ENCODE measurements at regions not wholly inside any gene's neighbourhood (a gene's known extent, or its start where the extent isn't known, plus 50 kb on each side); places are given as distances from the start of the nearest gene placed in this dataset.
"Not testable (repeated sequence)": the region's sequence is repeated elsewhere in the genome, so short reads cannot be mapped to it uniquely, and the experiment has no call there.

GRCh38 chr3:118181274-118181673, 853.4 kb downstream of the IGSF11 start:
- DNase-seq (ENCODE audit: low read depth in 1 of 2, low spot score in 1 of 2), result no peak

GRCh38 chr3:118186051-118186450, 848.6 kb downstream of the IGSF11 start:
- no peak for DNase-seq (ENCODE audit: low read depth in 1 of 2, low spot score in 1 of 2)

- DNase-seq (ENCODE audit: low read depth in 1 of 2, low spot score in 1 of 2), result no peak
Measured at GRCh38 chr3:118187221-118187620, 847.4 kb downstream of the IGSF11 start.

GRCh38 chr3:118196183-118196582, 838.5 kb downstream of the IGSF11 start:
- DNase-seq (ENCODE audit: low read depth in 1 of 2, low spot score in 1 of 2), result no peak

GRCh38 chr3:118199044-118199443, 835.6 kb downstream of the IGSF11 start:
- DNase-seq (ENCODE audit: low read depth in 1 of 2, low spot score in 1 of 2), result no peak

- no peak for DNase-seq (ENCODE audit: low read depth in 1 of 2, low spot score in 1 of 2)
Measured at GRCh38 chr3:118204052-118204656, 830.5 kb downstream of the IGSF11 start.

- no peak for DNase-seq (ENCODE audit: low read depth in 1 of 2, low spot score in 1 of 2)
Measured at GRCh38 chr3:118207271-118207670, 827.4 kb downstream of the IGSF11 start.

GRCh38 chr3:118208642-118209041, 826.0 kb downstream of the IGSF11 start:
- DNase-seq (ENCODE audit: low read depth in 1 of 2, low spot score in 1 of 2), result no peak

- no peak for DNase-seq (ENCODE audit: low read depth in 1 of 2, low spot score in 1 of 2)
Measured at GRCh38 chr3:118213892-118214291, 820.8 kb downstream of the IGSF11 start.

- no peak for DNase-seq (ENCODE audit: low read depth in 1 of 2, low spot score in 1 of 2)
Measured at GRCh38 chr3:118226206-118226605, 808.4 kb downstream of the IGSF11 start.

GRCh38 chr3:118227191-118227590, 807.5 kb downstream of the IGSF11 start:
- no peak for DNase-seq (ENCODE audit: low read depth in 1 of 2, low spot score in 1 of 2)

GRCh38 chr3:118228151-118228550, 806.5 kb downstream of the IGSF11 start:
- no peak for DNase-seq (ENCODE audit: low read depth in 1 of 2, low spot score in 1 of 2)

GRCh38 chr3:118229196-118229595, 805.5 kb downstream of the IGSF11 start:
- no peak for DNase-seq (ENCODE audit: low read depth in 1 of 2, low spot score in 1 of 2)

GRCh38 chr3:118231578-118231977, 803.1 kb downstream of the IGSF11 start:
- no peak for DNase-seq (ENCODE audit: low read depth in 1 of 2, low spot score in 1 of 2)

- no peak for DNase-seq (ENCODE audit: low read depth in 1 of 2, low spot score in 1 of 2)
Measured at GRCh38 chr3:118239253-118239652, 795.4 kb downstream of the IGSF11 start.

- no peak for DNase-seq (ENCODE audit: low read depth in 1 of 2, low spot score in 1 of 2)
Measured at GRCh38 chr3:118244761-118245160, 789.9 kb downstream of the IGSF11 start.

- DNase-seq (ENCODE audit: low read depth in 1 of 2, low spot score in 1 of 2), result no peak
Measured at GRCh38 chr3:118245312-118245711, 789.3 kb downstream of the IGSF11 start.

- DNase-seq (ENCODE audit: low read depth in 1 of 2, low spot score in 1 of 2), result not testable (repeated sequence)
Measured at GRCh38 chr3:118258850-118259249, 775.8 kb downstream of the IGSF11 start.

- no peak for DNase-seq (ENCODE audit: low read depth in 1 of 2, low spot score in 1 of 2)
Measured at GRCh38 chr3:118262800-118263402, 771.7 kb downstream of the IGSF11 start.

- no peak for DNase-seq (ENCODE audit: low read depth in 1 of 2, low spot score in 1 of 2)
Measured at GRCh38 chr3:118267588-118267987, 767.1 kb downstream of the IGSF11 start.

- no peak for DNase-seq (ENCODE audit: low read depth in 1 of 2, low spot score in 1 of 2)
Measured at GRCh38 chr3:118269537-118270125, 765.0 kb downstream of the IGSF11 start.

- DNase-seq (ENCODE audit: low read depth in 1 of 2, low spot score in 1 of 2), result no peak
Measured at GRCh38 chr3:118272991-118273390, 761.7 kb downstream of the IGSF11 start.

- no peak for DNase-seq (ENCODE audit: low read depth in 1 of 2, low spot score in 1 of 2)
Measured at GRCh38 chr3:118277814-118278213, 756.8 kb downstream of the IGSF11 start.

All from activated CD4-positive, alpha-beta T cell treated with anti-CD3 and anti-CD28 coated beads, Interleukin-2, amount 50 U/mL, for 24 hours (primary cell).